ENCODE measurements at regions not wholly inside any gene's neighbourhood (a gene's known extent, or its start where the extent isn't known, plus 50 kb on each side); places are given as distances from the start of the nearest gene placed in this dataset.

DNA sequence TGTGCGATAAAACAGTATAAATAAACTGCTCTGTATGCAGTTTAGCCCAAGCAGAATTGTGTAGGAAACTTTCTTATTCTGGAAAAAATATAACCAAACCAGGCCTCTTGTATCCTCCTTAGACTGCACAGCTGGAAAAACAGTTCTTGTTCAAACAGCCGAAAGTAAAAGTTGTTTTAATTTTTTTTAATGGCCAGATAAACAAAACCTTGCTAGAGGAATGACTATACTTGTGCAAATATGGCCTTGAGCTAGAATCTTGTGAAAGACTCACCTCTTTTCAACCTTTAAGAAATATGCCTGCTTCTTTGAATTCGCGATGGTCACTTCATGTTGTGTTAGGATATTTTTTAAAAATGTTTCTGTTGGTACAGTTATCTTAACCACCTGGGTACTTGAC, 114.5 kb upstream of the MAF start:
- H3K9me3 ChIP-seq (ENCODE audit: control insufficient read depth in 3 of 3, low read length in 3 of 3): no peaks in the 10 kb centered on the region
- no peak overlapping the region for H3K4me3 ChIP-seq (ENCODE audit: low read length in 3 of 3)
- peaks cover 0 to 2% (median 0%) of the 10 kb centered on the region in 3 donors for H3K4me1 ChIP-seq (ENCODE audit: control insufficient read depth in 3 of 3, insufficient read depth in 3 of 3, low read length in 3 of 3)
- H3K27ac ChIP-seq (ENCODE audit: low read depth, low read length): no peak overlapping the region
- no peaks in the 10 kb centered on the region for H3K36me3 ChIP-seq (ENCODE audit: control insufficient read depth in 3 of 3, insufficient read depth in 3 of 3, low read length in 3 of 3)
- no peak overlapping the region for H3K9ac ChIP-seq (ENCODE audit: low read depth in 1 of 3, low read length in 3 of 3)
- H3K27me3 ChIP-seq (ENCODE audit: control insufficient read depth in 3 of 3, insufficient read depth in 3 of 3, low read length in 3 of 3): no peaks in the 10 kb centered on the region

GRCh38 chr16:79714440-79714839, 113.9 kb upstream of the MAF start:
- no peak overlapping the region for H3K9ac ChIP-seq (ENCODE audit: low read depth in 1 of 3, low read length in 3 of 3)
- H3K27me3 ChIP-seq (ENCODE audit: control insufficient read depth in 3 of 3, insufficient read depth in 3 of 3, low read length in 3 of 3): no peaks in the 10 kb centered on the region
- no peak overlapping the region for H3K27ac ChIP-seq (ENCODE audit: low read depth, low read length)
- peaks cover 0 to 2% (median 0%) of the 10 kb centered on the region in 3 donors for H3K4me1 ChIP-seq (ENCODE audit: control insufficient read depth in 3 of 3, insufficient read depth in 3 of 3, low read length in 3 of 3)
- no peak overlapping the region for H3K4me3 ChIP-seq (ENCODE audit: low read length in 3 of 3)
- H3K36me3 ChIP-seq (ENCODE audit: control insufficient read depth in 3 of 3, insufficient read depth in 3 of 3, low read length in 3 of 3): no peaks in the 10 kb centered on the region
- H3K9me3 ChIP-seq (ENCODE audit: control insufficient read depth in 3 of 3, low read length in 3 of 3): no peaks in the 10 kb centered on the region

GRCh38 chr16:79713609-79714309, 113.2 kb upstream of the MAF start:
- H3K27ac ChIP-seq (ENCODE audit: low read depth, low read length): no peak overlapping the region
- no peaks in the 10 kb centered on the region for H3K27me3 ChIP-seq (ENCODE audit: control insufficient read depth in 3 of 3, insufficient read depth in 3 of 3, low read length in 3 of 3)
- no peak overlapping the region for H3K9ac ChIP-seq (ENCODE audit: low read depth in 1 of 3, low read length in 3 of 3)
- H3K4me1 ChIP-seq (ENCODE audit: control insufficient read depth in 3 of 3, insufficient read depth in 3 of 3, low read length in 3 of 3): peaks cover 0 to 2% (median 0%) of the 10 kb centered on the region in 3 donors
- H3K4me3 ChIP-seq (ENCODE audit: low read length in 3 of 3): no peak overlapping the region
- H3K36me3 ChIP-seq (ENCODE audit: control insufficient read depth in 3 of 3, insufficient read depth in 3 of 3, low read length in 3 of 3): no peaks in the 10 kb centered on the region
- no peaks in the 10 kb centered on the region for H3K9me3 ChIP-seq (ENCODE audit: control insufficient read depth in 3 of 3, low read length in 3 of 3)

GRCh38 chr16:79712276-79712675, 111.7 kb upstream of the MAF start:
- Histone ChIP-seq H3K4me1 (ENCODE audit: control insufficient read depth in 3 of 3, insufficient read depth in 3 of 3, low read length in 3 of 3) (peaks cover 2 to 7% (median 5%) of the 10 kb centered on the region in 3 donors), H3K9ac (ENCODE audit: low read depth in 1 of 3, low read length in 3 of 3) (no peak overlapping the region), H3K9me3 (ENCODE audit: control insufficient read depth in 3 of 3, low read length in 3 of 3) (no peaks in the 10 kb centered on the region), H3K4me3 (ENCODE audit: low read length in 3 of 3) (no peak overlapping the region), H3K27ac (ENCODE audit: low read depth, low read length) (no peak overlapping the region), H3K27me3 (ENCODE audit: control insufficient read depth in 3 of 3, insufficient read depth in 3 of 3, low read length in 3 of 3) (no peaks in the 10 kb centered on the region), H3K36me3 (ENCODE audit: control insufficient read depth in 3 of 3, insufficient read depth in 3 of 3, low read length in 3 of 3) (no peaks in the 10 kb centered on the region)

- Histone ChIP-seq H3K27me3 (ENCODE audit: control insufficient read depth in 3 of 3, insufficient read depth in 3 of 3, low read length in 3 of 3) (no peaks in the 10 kb centered on the region), H3K4me3 (ENCODE audit: low read length in 3 of 3) (no peak overlapping the region), H3K9ac (ENCODE audit: low read depth in 1 of 3, low read length in 3 of 3) (no peak overlapping the region), H3K27ac (ENCODE audit: low read depth, low read length) (peak overlapping the region; percentile 62), H3K36me3 (ENCODE audit: control insufficient read depth in 3 of 3, insufficient read depth in 3 of 3, low read length in 3 of 3) (no peaks in the 10 kb centered on the region), H3K9me3 (ENCODE audit: control insufficient read depth in 3 of 3, low read length in 3 of 3) (no peaks in the 10 kb centered on the region), H3K4me1 (ENCODE audit: control insufficient read depth in 3 of 3, insufficient read depth in 3 of 3, low read length in 3 of 3) (peaks cover 2 to 8% (median 8%) of the 10 kb centered on the region in 3 donors)
These were observed 107.3 kb upstream of the MAF start for GRCh38 chr16:79707876-79708275.

DNA sequence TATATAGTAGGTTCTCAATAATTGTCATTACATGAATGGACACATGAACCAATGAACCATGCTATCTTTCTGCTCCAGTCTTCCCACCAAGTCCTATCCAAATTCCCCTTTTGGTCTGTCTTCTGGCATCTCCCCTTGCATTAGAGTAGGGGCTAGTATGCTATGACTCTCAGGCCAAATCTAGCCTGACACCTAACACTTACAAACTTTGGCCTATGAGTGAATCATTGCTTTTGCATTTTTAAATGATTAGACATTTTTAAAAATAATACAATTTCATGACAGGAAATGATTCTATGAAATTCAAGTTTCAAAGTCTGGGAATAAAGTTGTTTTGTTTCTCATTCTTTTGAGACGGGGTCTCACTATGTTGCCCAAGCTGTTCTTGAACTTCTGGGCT, 102.5 kb upstream of the MAF start:
- Histone ChIP-seq H3K36me3 (ENCODE audit: control insufficient read depth in 3 of 3, insufficient read depth in 3 of 3, low read length in 3 of 3) (no peaks in the 10 kb centered on the region), H3K27ac (ENCODE audit: low read depth, low read length) (no peak overlapping the region), H3K4me3 (ENCODE audit: low read length in 3 of 3) (no peak overlapping the region), H3K9me3 (ENCODE audit: control insufficient read depth in 3 of 3, low read length in 3 of 3) (no peaks in the 10 kb centered on the region), H3K9ac (ENCODE audit: low read depth in 1 of 3, low read length in 3 of 3) (no peak overlapping the region), H3K27me3 (ENCODE audit: control insufficient read depth in 3 of 3, insufficient read depth in 3 of 3, low read length in 3 of 3) (no peaks in the 10 kb centered on the region), H3K4me1 (ENCODE audit: control insufficient read depth in 3 of 3, insufficient read depth in 3 of 3, low read length in 3 of 3) (peaks cover 2 to 10% (median 8%) of the 10 kb centered on the region in 3 donors)

DNA sequence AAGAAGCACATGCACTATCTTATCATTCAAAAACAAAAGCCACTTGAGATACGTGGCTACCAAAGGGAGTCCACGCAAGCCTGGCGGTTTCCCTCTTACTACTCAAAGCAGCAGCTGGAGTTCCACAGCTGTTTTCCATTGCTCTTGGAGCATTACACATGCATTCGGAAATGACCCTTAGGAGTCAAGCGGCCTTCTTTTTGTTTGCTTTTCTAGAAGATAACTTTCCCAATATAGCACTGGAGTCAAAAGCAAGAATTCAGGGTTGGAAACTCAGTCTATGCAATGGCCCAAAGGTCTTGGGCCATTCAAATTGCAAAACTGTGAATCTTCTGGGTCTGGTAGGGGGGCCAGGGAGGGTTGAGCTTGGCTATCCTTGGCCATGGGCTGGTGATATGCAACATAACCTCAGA, 97.8 kb upstream of the MAF start:
- H3K9ac ChIP-seq (ENCODE audit: low read depth in 1 of 3, low read length in 3 of 3): no peak overlapping the region
- peaks cover 0 to 4% (median 0%) of the 10 kb centered on the region in 3 donors for H3K4me1 ChIP-seq (ENCODE audit: control insufficient read depth in 3 of 3, insufficient read depth in 3 of 3, low read length in 3 of 3)
- no peaks in the 10 kb centered on the region for H3K36me3 ChIP-seq (ENCODE audit: control insufficient read depth in 3 of 3, insufficient read depth in 3 of 3, low read length in 3 of 3)
- no peak overlapping the region for H3K27ac ChIP-seq (ENCODE audit: low read depth, low read length)
- no peak overlapping the region for H3K4me3 ChIP-seq (ENCODE audit: low read length in 3 of 3)
- peaks cover 0 to 3% (median 0%) of the 10 kb centered on the region in 3 donors for H3K9me3 ChIP-seq (ENCODE audit: control insufficient read depth in 3 of 3, low read length in 3 of 3)
- no peaks in the 10 kb centered on the region for H3K27me3 ChIP-seq (ENCODE audit: control insufficient read depth in 3 of 3, insufficient read depth in 3 of 3, low read length in 3 of 3)

- H3K4me3 ChIP-seq (ENCODE audit: low read length in 3 of 3): no peak overlapping the region
- no peak overlapping the region for H3K27ac ChIP-seq (ENCODE audit: low read depth, low read length)
These were observed 97.1 kb upstream of the MAF start for GRCh38 chr16:79697562-79698112.

DNA sequence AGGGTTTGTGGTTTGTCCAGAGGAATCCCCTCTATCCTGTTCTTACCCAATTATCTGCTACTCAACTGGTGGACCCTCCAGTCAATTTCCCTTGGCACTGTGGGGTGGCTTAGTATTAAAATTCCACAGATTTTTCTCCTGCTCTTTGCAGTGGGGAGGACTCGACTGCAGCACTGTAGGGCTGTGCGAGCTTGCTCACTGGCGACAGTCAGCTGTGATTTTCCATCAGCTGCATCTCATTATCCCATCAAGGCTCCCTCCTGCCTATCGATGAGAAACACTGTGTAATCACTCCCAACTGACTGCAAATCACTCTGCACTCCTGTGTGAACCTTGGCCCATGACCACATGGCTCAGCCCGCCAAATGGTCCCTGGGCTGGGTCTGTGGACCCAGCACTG, 90.5 kb upstream of the MAF start:
- Histone ChIP-seq H3K4me1 (ENCODE audit: control insufficient read depth in 3 of 3, insufficient read depth in 3 of 3, low read length in 3 of 3) (no peaks in the 10 kb centered on the region), H3K4me3 (ENCODE audit: low read length in 3 of 3) (no peak overlapping the region), H3K9ac (ENCODE audit: low read depth in 1 of 3, low read length in 3 of 3) (no peak overlapping the region), H3K27me3 (ENCODE audit: control insufficient read depth in 3 of 3, insufficient read depth in 3 of 3, low read length in 3 of 3) (no peaks in the 10 kb centered on the region), H3K36me3 (ENCODE audit: control insufficient read depth in 3 of 3, insufficient read depth in 3 of 3, low read length in 3 of 3) (no peaks in the 10 kb centered on the region), H3K9me3 (ENCODE audit: control insufficient read depth in 3 of 3, low read length in 3 of 3) (peaks cover 0 to 6% (median 0%) of the 10 kb centered on the region in 3 donors), H3K27ac (ENCODE audit: low read depth, low read length) (no peak overlapping the region)

More at GRCh38 chr16:79697562-79698112, 97.1 kb upstream of the MAF start:
- H3K27me3 ChIP-seq (ENCODE audit: control insufficient read depth in 3 of 3, insufficient read depth in 3 of 3, low read length in 3 of 3): no peaks in the 10 kb centered on the region
- no peaks in the 10 kb centered on the region for H3K36me3 ChIP-seq (ENCODE audit: control insufficient read depth in 3 of 3, insufficient read depth in 3 of 3, low read length in 3 of 3)
- H3K9me3 ChIP-seq (ENCODE audit: control insufficient read depth in 3 of 3, low read length in 3 of 3): peaks cover 0 to 6% (median 0%) of the 10 kb centered on the region in 3 donors
- peaks cover 0 to 4% (median 0%) of the 10 kb centered on the region in 3 donors for H3K4me1 ChIP-seq (ENCODE audit: control insufficient read depth in 3 of 3, insufficient read depth in 3 of 3, low read length in 3 of 3)
- H3K9ac ChIP-seq (ENCODE audit: low read depth in 1 of 3, low read length in 3 of 3): no peak overlapping the region

- Histone ChIP-seq H3K4me3 (ENCODE audit: low read length in 3 of 3) (no peak overlapping the region), H3K36me3 (ENCODE audit: control insufficient read depth in 3 of 3, insufficient read depth in 3 of 3, low read length in 3 of 3) (no peaks in the 10 kb centered on the region), H3K4me1 (ENCODE audit: control insufficient read depth in 3 of 3, insufficient read depth in 3 of 3, low read length in 3 of 3) (no peaks in the 10 kb centered on the region), H3K27ac (ENCODE audit: low read depth, low read length) (no peak overlapping the region), H3K9me3 (ENCODE audit: control insufficient read depth in 3 of 3, low read length in 3 of 3) (peaks cover 0 to 6% (median 0%) of the 10 kb centered on the region in 3 donors), H3K27me3 (ENCODE audit: control insufficient read depth in 3 of 3, insufficient read depth in 3 of 3, low read length in 3 of 3) (no peaks in the 10 kb centered on the region), H3K9ac (ENCODE audit: low read depth in 1 of 3, low read length in 3 of 3) (no peak overlapping the region)
These were observed 89.6 kb upstream of the MAF start for GRCh38 chr16:79690159-79690558.
